Occipital lobe (tissue), 1 donor: ENCODE measurements at regions not wholly inside any gene's neighbourhood (a gene's known extent, or its start where the extent isn't known, plus 50 kb on each side); places are given as distances from the start of the nearest gene placed in this dataset.
"Not testable (repeated sequence)": the region's sequence is repeated elsewhere in the genome, so short reads cannot be mapped to it uniquely, and the experiment has no call there.

Experiments used
- DNase-seq: peaks from one replicate; lab custom pipeline; 2025; lab: John Stamatoyannopoulos, UW

- DNase-seq = not testable (repeated sequence)
Measured at GRCh38 chr6:144433446-144433845, 148.3 kb downstream of the UTRN start.

- no peak for DNase-seq
Measured at GRCh38 chr6:144434308-144434990, 149.3 kb downstream of the UTRN start.

- no peak for DNase-seq
Measured at GRCh38 chr6:144435602-144436426, 150.7 kb downstream of the UTRN start.

- DNase-seq = no peak
Measured at GRCh38 chr6:144437105-144437504, 152.0 kb downstream of the UTRN start.

- no peak for DNase-seq
Measured at GRCh38 chr6:144438103-144438502, 153.0 kb downstream of the UTRN start.

- no peak for DNase-seq
Measured at GRCh38 chr6:144439016-144439415, 153.9 kb downstream of the UTRN start.

GRCh38 chr6:144441801-144442200 is 156.7 kb downstream of the UTRN start:
- DNase-seq = not testable (repeated sequence)

GRCh38 chr6:144443157-144443556 is 158.0 kb downstream of the UTRN start:
- no peak for DNase-seq

- DNase-seq = no peak
Measured at GRCh38 chr6:144447472-144447871, 162.3 kb downstream of the UTRN start.

GRCh38 chr6:144449218-144449617 is 164.1 kb downstream of the UTRN start:
- no peak for DNase-seq

- DNase-seq = no peak
Measured at GRCh38 chr6:144449911-144450597, 164.9 kb downstream of the UTRN start.

- DNase-seq = no peak
Measured at GRCh38 chr6:144460327-144461095, 175.4 kb downstream of the UTRN start.

GRCh38 chr6:144462058-144462457 is 176.9 kb downstream of the UTRN start:
- DNase-seq = no peak

GRCh38 chr6:144466716-144467115 is 181.6 kb downstream of the UTRN start:
- DNase-seq = no peak

GRCh38 chr6:144467172-144467762 is 182.1 kb downstream of the UTRN start:
- no peak for DNase-seq

GRCh38 chr6:144467921-144468320 is 182.8 kb downstream of the UTRN start:
- DNase-seq = no peak

GRCh38 chr6:144468709-144469108 is 183.6 kb downstream of the UTRN start:
- DNase-seq = no peak

- no peak for DNase-seq
Measured at GRCh38 chr6:144469144-144469575, 184.0 kb downstream of the UTRN start.

- DNase-seq = not testable (repeated sequence)
Measured at GRCh38 chr6:144470201-144470600, 185.1 kb downstream of the UTRN start.

- no peak for DNase-seq
Measured at GRCh38 chr6:144471986-144472385, 186.9 kb downstream of the UTRN start.

GRCh38 chr6:144474290-144474689 is 189.2 kb downstream of the UTRN start:
- DNase-seq = no peak
